MM.1S (cell line): ENCODE measurements at regions not wholly inside any gene's neighbourhood (a gene's known extent, or its start where the extent isn't known, plus 50 kb on each side); places are given as distances from the start of the nearest gene placed in this dataset.

Experiments used
- DNase-seq: peaks from one replicate; pipeline ENCODE4 v3.0.0-alpha.2; 2015
- H2AFZ ChIP-seq: fragments of 300-600 bp; sonication (generic); 2 replicates; pipeline ENCODE4 v1.6.0; 2016; ENCODE audit warnings: antibody characterized with exemption, low read length
- H3F3A ChIP-seq: fragments of 300-600 bp; sonication (generic); 2 replicates; pipeline ENCODE4 v1.6.1; 2016; ENCODE audit warnings: mild to moderate bottlenecking, antibody characterized with exemption, low read length, moderate library complexity, mixed read lengths; ENCODE audit not compliant: insufficient read depth
- H3K27ac ChIP-seq: fragments of 300-600 bp; sonication (generic); 2 replicates; pipeline ENCODE4 v1.5.1; 2016; ENCODE audit warnings: mild to moderate bottlenecking, low read length
- H3K27me3 ChIP-seq: fragments of 300-600 bp; sonication (generic); replicated peaks from 2 replicates; pipeline ENCODE4 v1.6.0; 2016; ENCODE audit warnings: low read length; ENCODE audit not compliant: insufficient read depth
- H3K36me3 ChIP-seq: fragments of 300-600 bp; sonication (generic); replicated peaks from 2 replicates; pipeline ENCODE4 v1.6.1; 2016; ENCODE audit warnings: mild to moderate bottlenecking, low read length, mixed read lengths; ENCODE audit not compliant: insufficient read depth
- H3K4me1 ChIP-seq: fragments of 300-600 bp; sonication (generic); 2 replicates; pipeline ENCODE4 v1.6.1; 2016; ENCODE audit warnings: low read length, mixed read lengths
- H3K4me2 ChIP-seq: fragments of 300-600 bp; sonication (generic); 2 replicates; pipeline ENCODE4 v1.6.0; 2016; ENCODE audit warnings: low read depth, low read length
- H3K4me3 ChIP-seq: fragments of 300-600 bp; sonication (generic); 2 replicates; pipeline ENCODE4 v1.5.1; 2016; ENCODE audit warnings: low read length, mixed read lengths
- H3K79me2 ChIP-seq: fragments of 300-600 bp; sonication (generic); 2 replicates; pipeline ENCODE4 v1.6.1; 2016; ENCODE audit warnings: mixed run types, low read length, mixed read lengths
- H3K9ac ChIP-seq: fragments of 300-600 bp; sonication (generic); 2 replicates; pipeline ENCODE4 v1.6.1; 2016; ENCODE audit warnings: low read length, mixed read lengths
- H3K9me2 ChIP-seq: fragments of 300-600 bp; sonication (generic); replicated peaks from 2 replicates; pipeline ENCODE4 v1.6.1; 2016; ENCODE audit warnings: mild to moderate bottlenecking, low read length, mixed read lengths; ENCODE audit not compliant: insufficient read depth
- H3K9me3 ChIP-seq: fragments of 300-600 bp; sonication (generic); replicated peaks from 2 replicates; pipeline ENCODE4 v1.6.1; 2016; ENCODE audit warnings: mild to moderate bottlenecking, low read length, mixed read lengths; ENCODE audit not compliant: insufficient read depth
- H4K20me1 ChIP-seq: fragments of 300-600 bp; sonication (generic); 2 replicates; pipeline ENCODE4 v1.6.1; 2016; ENCODE audit warnings: mild to moderate bottlenecking, low read length, moderate library complexity, mixed read lengths; ENCODE audit not compliant: insufficient read depth
- CTCF ChIP-seq: fragments of 300-600 bp; sonication (generic); IDR thresholded peaks from 2 replicates; pipeline ENCODE4 v1.5.1; 2016; ENCODE audit warnings: antibody characterized with exemption, low read length, mixed read lengths
- EZH2 ChIP-seq: fragments of 300-600 bp; sonication (generic); optimal IDR thresholded peaks from 2 replicates; pipeline ENCODE3; 2017; ENCODE audit warnings: low read depth, mild to moderate bottlenecking, antibody characterized with exemption, low read length, mixed read lengths
- EZH2phosphoT487 ChIP-seq: fragments of 300-600 bp; sonication (generic); IDR thresholded peaks from 2 replicates; pipeline ENCODE4 v1.6.1; 2018; ENCODE audit warnings: antibody characterized with exemption, low read length

- H3K4me2 ChIP-seq, result no peak overlapping the region
- no peak overlapping the region for H2AFZ ChIP-seq
- H3F3A ChIP-seq, result no peaks in the 10 kb centered on the region
- H3K9me2 ChIP-seq, result no peaks in the 10 kb centered on the region
- DNase-seq, result no peak
- H3K9ac ChIP-seq, result no peak overlapping the region
- no peaks in the 10 kb centered on the region for H3K4me1 ChIP-seq
- no peaks in the 10 kb centered on the region for H3K79me2 ChIP-seq
- H3K4me3 ChIP-seq, result no peak overlapping the region
- TF ChIP-seq EZH2 (no peak), EZH2phosphoT487 (no peak), CTCF (no peak)
- no peaks in the 10 kb centered on the region for H4K20me1 ChIP-seq
- H3K9me3 ChIP-seq, result no peaks in the 10 kb centered on the region
- no peaks in the 10 kb centered on the region for H3K36me3 ChIP-seq
- no peaks in the 10 kb centered on the region for H3K27me3 ChIP-seq
- no peak overlapping the region for H3K27ac ChIP-seq
Observed at GRCh38 chr21:28752131-28752530, 240.5 kb downstream of the LTN1 start.

GRCh38 chr21:28751176-28751575 is 241.5 kb downstream of the LTN1 start:
- Histone ChIP-seq H4K20me1 (no peaks in the 10 kb centered on the region), H3K79me2 (no peaks in the 10 kb centered on the region)
- TF ChIP-seq CTCF (no peak), EZH2phosphoT487 (no peak), EZH2 (no peak)

GRCh38 chr21:28750565-28750964 is 242.1 kb downstream of the LTN1 start:
- Histone ChIP-seq H3K4me2 (no peak overlapping the region), H3K9ac (no peak overlapping the region), H3K9me3 (no peaks in the 10 kb centered on the region), H3K9me2 (no peaks in the 10 kb centered on the region), H3K4me1 (no peaks in the 10 kb centered on the region), H3F3A (no peaks in the 10 kb centered on the region), H4K20me1 (no peaks in the 10 kb centered on the region), H3K27ac (no peak overlapping the region), H3K36me3 (no peaks in the 10 kb centered on the region), H3K79me2 (no peaks in the 10 kb centered on the region), H2AFZ (no peak overlapping the region), H3K4me3 (no peak overlapping the region), H3K27me3 (no peaks in the 10 kb centered on the region)
- TF ChIP-seq EZH2 (no peak), EZH2phosphoT487 (no peak), CTCF (no peak)
- DNase-seq, result no peak

More at GRCh38 chr21:28751176-28751575, 241.5 kb downstream of the LTN1 start:
- no peak overlapping the region for H3K4me3 ChIP-seq
- no peak overlapping the region for H3K4me2 ChIP-seq
- H3K4me1 ChIP-seq, result no peaks in the 10 kb centered on the region
- H3F3A ChIP-seq, result no peaks in the 10 kb centered on the region
- H3K9me2 ChIP-seq, result no peaks in the 10 kb centered on the region
- no peak overlapping the region for H2AFZ ChIP-seq
- no peaks in the 10 kb centered on the region for H3K27me3 ChIP-seq
- no peak overlapping the region for H3K9ac ChIP-seq
- no peak for DNase-seq
- no peak overlapping the region for H3K27ac ChIP-seq
- H3K36me3 ChIP-seq, result no peaks in the 10 kb centered on the region
- H3K9me3 ChIP-seq, result no peaks in the 10 kb centered on the region
